TTC549 (cell line): ENCODE measurements at regions not wholly inside any gene's neighbourhood (a gene's known extent, or its start where the extent isn't known, plus 50 kb on each side); places are given as distances from the start of the nearest gene placed in this dataset.

Experiments
- FAIRE-seq: peaks from 2 replicates; lab custom pipeline; 2012; peaks lifted over from hg19 to GRCh38; lab: Jason Lieb, UNC

DNA sequence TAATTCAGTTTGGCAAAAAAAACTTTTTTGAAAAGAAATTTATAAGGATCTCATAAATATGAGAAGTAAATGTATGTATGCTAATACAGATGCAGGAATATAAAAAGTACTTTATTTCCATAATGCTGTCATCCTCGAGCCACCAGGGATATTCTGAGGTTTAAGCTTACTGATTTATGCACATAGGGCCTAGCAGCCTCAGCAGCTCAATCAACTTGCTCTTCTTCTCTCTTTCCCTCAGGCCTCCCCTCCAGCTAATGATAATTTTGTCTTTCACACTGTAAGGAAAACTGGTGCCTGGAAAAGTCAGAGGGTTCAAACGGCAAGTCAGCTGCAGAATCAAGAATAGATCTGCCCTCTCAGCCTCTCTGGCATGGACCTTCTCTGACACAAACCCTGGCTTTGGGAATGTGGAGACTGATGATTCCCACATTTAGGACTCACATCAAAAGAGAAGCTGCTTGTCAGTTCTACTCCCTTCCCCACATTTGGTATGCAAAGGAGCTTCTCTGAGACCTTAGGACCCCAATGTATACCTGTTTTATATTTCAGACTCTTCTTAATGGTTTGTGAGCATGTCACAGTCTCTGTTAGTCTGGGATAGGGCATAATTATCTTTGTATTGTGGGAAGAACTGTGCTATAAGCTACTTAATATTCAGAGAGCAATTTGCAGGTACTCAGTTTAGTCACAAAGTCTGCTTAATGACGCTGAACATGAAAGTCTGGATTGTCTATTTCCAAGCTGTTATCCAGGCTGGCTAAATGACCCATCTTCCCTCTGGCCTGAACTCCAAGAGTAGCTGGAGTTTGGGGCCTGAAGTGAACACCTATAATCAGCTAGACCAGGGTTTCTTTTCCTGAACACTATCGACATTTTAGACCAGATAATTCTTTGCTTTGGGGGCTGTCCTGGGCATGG is 52.1 kb upstream of the DIPK1A start:
- FAIRE-seq = no peak

DNA sequence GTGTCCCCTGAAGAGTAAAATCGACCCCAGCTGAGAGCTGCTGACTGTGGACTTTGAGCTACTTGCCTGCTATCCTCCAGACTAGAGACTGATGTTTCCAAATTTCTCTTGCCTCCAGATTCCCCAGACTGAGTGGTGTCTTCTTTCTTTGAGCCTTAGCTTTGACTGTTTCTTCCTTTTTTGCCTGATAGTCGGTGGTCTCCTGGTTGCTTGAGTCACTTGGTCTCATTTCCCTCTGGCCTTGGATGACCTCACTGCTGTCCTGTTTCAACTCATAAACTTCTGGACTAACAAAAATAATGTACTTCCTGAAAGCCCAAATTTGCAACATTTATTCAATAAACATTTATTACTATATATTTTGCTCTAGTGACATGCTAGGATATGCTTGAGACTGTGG is 52.9 kb upstream of the DIPK1A start:
- no peak for FAIRE-seq

DNA sequence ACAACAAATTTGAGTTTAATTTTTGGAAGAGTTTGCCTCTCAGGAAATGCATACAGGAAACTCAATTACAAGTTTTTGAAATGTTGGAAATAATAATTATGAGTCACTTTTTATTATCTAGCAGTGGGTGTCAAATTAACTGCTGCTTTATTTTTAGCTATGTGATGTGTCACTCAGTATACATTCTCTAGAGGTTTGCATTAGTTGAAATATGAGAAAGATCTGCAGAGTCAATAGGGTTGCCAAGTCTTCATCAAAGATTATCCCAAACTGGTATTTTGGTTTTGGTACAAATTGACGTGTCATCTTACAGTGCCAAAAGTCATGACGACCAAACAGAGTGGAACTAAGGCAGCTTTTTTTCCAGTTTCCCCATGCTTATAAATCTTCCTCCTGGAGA is 54.3 kb upstream of the DIPK1A start:
- no peak for FAIRE-seq

DNA sequence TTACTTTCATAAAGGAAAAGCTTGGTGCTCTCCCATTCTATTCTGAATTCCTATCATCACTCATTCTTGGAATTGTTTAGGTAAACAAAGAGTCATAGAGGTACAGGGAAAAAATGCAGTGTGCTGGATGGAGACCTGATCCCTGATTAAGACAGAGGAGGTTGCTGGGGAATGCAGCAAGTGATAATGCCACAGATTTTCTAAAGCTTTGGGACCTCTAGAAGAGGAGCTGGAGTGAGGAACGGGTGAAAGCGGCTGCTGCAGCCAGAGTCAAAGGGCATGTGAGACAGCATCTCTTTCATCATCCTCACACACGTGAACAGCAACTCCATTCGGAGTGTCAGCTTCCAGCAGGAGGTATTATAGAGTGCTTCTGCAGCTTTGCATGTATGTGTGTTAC is 54.9 kb upstream of the DIPK1A start:
- no peak for FAIRE-seq

DNA sequence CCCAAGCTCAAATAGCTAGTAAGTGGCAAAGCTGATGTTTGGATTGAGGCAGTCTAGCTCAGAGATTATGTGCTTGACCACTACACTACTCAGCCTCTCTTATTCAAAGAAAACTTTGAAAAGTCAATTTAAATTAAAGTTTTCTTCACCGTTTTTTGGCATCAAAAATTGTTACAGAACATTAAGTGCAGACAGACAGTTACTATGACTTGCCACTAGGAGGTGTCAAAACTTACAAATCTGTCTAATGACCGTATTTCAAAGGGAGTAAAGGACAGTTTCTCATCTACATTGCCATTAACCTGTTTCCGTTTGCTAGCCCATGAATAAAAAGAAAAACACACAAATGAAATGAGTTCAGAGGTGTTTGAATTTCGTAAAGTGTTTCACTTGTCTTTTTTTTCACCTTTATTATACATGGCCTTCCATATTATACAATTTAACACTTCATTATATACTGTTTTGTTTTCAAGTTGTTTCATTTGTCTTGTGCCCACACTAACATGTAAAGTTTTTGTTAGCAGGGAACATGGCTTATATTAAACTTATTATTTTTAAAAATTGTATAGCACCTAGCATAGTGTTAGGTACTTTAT is 57.4 kb upstream of the MTF2 start:
- FAIRE-seq = peak; percentile 96

DNA sequence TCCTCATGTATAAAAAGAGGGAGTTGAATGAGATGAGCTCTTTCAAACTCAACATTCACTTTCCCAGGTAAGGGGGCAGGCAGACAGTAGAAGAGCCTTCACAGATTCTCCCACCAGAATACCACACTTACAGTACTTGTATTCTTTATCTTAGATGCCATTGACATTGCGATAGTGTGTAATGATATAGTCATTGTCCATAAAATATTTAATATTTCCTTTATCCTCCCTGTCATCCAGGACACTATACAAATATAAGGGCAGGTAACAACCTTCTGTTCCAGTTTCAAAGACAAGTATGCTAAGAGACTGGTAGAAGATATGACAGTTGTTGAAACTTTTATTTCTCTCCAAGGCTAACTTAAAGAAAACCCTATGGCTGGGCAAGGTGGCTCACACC is 56.5 kb upstream of the MTF2 start:
- no peak for FAIRE-seq

DNA sequence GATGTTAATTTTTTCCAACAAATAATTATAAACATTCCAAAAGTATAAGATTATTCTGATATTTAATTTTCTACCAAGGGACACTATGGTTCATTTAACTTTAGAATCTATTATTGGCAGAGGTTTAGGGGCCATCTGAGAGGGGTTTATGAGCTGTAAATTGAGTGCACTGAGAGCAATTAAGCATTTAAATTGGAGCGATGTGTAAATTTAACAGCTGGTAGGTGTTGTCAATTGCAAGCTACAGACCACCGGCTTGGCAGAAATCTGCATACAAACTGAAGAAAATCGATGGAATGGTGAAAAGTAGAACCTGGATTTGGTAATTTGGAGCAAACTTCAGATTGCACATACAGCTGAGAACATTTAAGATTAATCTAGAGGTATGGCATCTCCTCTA is 55.8 kb upstream of the MTF2 start:
- FAIRE-seq = no peak

DNA sequence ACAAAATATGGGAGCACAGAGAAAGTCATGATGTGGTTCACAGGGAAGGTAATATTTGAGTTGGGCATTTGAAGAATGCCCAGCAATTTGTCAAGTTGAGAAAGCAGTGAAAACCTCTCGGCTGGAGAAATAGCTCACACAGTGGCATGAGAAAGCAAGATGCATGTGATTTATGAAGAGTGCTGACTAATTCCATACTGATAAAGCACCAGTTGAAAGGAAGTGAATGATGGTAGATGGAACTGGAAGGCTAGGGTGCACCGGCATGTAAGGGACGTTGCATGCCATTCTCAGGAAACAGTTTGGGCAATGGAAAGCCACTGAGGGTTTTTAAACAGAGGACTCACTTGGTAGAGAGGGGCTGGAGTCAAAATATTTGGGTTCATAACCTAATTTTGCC is 53.5 kb upstream of the MTF2 start:
- no peak for FAIRE-seq

DNA sequence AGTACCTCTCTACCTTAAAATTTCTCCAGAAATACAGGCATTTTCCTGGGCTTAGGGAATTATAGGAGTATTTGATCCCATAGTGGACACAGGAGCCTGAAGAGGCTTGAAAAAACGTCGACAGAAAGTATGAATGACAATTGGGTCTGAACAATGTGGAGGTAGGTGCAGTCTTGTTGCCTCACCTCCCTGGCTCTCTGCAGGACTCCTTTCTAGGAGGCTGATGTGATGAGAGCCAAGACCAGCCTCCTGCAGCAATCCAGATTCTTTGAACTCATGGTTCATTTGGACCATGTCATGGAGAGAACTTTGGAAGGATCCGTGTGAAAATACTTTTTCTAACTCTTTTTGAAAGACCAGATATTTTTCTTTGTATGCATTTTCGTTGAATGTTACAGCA is 50.5 kb upstream of the MTF2 start:
- no peak for FAIRE-seq
